ENCODE measurements at regions not wholly inside any gene's neighbourhood (a gene's known extent, or its start where the extent isn't known, plus 50 kb on each side); places are given as distances from the start of the nearest gene placed in this dataset.

DNA sequence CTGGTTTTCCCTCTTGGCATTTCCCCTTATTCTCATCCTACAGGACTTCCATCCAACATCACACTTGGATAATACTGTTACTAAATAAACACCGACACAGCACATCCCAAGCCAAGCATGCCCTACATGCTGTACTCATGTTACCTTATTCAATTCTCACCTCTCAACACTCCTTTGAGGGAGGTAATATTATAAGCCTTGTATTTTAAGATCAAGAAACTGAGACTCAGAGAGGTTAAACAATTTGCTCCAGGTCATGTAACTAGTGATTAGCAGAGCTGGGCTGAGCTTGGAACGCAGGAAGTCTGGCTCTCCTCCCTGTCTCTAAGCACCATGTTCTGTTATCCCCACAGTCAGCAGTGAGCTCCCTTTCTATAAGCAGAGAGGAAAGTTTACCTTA, 333.6 kb upstream of the IGFBP7 start:
- in situ Hi-C loops (cut with MboI; ENCODE audit: low sequenced_read_pairs, unreplicated experiment), result no loop called here

DNA sequence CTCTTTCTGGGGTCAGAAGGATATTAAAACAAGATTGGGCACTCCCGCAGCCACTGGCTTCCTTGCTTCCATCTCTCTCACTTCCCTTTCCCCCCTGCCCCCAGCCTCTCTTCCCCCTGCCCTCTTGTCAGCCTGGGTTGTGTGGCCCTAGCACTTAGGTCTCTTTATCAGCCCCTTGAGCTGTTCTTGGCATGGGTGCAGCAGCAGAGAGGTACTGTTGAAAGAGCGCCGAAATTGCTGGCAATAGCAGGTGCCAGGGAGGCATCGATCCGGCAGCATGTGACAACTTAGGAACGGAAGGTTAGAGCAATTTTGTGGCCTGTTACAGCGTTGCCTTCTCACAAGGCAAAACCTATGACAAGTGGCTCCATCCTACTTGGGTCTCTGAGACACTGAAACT, 333.1 kb upstream of the IGFBP7 start:
- no peak for DNase-seq (ENCODE audit: low spot score)
- in situ Hi-C loops (cut with MboI; ENCODE audit: low sequenced_read_pairs, unreplicated experiment), result no loop called here
- TF ChIP-seq, protein P1, sequence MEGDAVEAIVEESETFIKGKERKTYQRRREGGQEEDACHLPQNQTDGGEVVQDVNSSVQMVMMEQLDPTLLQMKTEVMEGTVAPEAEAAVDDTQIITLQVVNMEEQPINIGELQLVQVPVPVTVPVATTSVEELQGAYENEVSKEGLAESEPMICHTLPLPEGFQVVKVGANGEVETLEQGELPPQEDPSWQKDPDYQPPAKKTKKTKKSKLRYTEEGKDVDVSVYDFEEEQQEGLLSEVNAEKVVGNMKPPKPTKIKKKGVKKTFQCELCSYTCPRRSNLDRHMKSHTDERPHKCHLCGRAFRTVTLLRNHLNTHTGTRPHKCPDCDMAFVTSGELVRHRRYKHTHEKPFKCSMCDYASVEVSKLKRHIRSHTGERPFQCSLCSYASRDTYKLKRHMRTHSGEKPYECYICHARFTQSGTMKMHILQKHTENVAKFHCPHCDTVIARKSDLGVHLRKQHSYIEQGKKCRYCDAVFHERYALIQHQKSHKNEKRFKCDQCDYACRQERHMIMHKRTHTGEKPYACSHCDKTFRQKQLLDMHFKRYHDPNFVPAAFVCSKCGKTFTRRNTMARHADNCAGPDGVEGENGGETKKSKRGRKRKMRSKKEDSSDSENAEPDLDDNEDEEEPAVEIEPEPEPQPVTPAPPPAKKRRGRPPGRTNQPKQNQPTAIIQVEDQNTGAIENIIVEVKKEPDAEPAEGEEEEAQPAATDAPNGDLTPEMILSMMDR (IDR thresholded peaks at IDR 0.05; ENCODE audit: borderline replicate concordance, control extremely low read depth, extremely low read depth, insufficient read depth, missing control alignments), result no peak

More for the DNA sequence above, 333.6 kb upstream of the IGFBP7 start:
- no peak for DNase-seq (ENCODE audit: low spot score)
- TF ChIP-seq, protein P1 (IDR thresholded peaks at IDR 0.05; ENCODE audit: borderline replicate concordance, control extremely low read depth, extremely low read depth, insufficient read depth, missing control alignments), result no peak

GRCh38 chr4:57442831-57443291, 332.7 kb upstream of the IGFBP7 start:
- TF ChIP-seq, protein P1 (IDR thresholded peaks at IDR 0.05; ENCODE audit: borderline replicate concordance, control extremely low read depth, extremely low read depth, insufficient read depth, missing control alignments), result peak; percentile 50
- peak; percentile 30 for DNase-seq (ENCODE audit: low spot score)
- in situ Hi-C loops (cut with MboI; ENCODE audit: low sequenced_read_pairs, unreplicated experiment), result no loop called here

- no peak for DNase-seq (ENCODE audit: low spot score)
- TF ChIP-seq, protein P1 (IDR thresholded peaks at IDR 0.05; ENCODE audit: borderline replicate concordance, control extremely low read depth, extremely low read depth, insufficient read depth, missing control alignments), result no peak
- in situ Hi-C loops (cut with MboI; ENCODE audit: low sequenced_read_pairs, unreplicated experiment), result no loop called here
Measured at GRCh38 chr4:57442241-57442640, 332.1 kb upstream of the IGFBP7 start.

DNA sequence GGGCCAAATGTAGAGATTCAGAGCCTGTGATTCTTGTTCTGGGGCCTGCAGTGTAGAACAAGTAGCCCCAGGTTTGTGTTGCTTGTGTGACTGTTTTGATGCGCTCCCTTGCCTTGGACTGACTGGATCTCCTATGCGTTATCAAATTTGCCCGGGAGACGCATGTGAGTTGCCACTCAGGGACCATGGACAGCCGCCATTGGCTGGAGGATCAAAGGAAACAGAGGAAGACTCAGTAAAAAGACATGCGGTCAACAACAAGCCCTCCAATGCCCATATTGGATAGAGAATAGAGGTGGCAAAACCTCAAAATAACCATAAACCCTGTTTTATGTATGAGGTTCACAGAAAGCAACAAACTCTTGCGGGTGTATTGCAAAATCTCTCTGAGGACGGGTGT, 327.5 kb upstream of the IGFBP7 start:
- in situ Hi-C loops (cut with MboI; ENCODE audit: low sequenced_read_pairs, unreplicated experiment), result no loop called here
- TF ChIP-seq, protein P1 (IDR thresholded peaks at IDR 0.05; ENCODE audit: borderline replicate concordance, control extremely low read depth, extremely low read depth, insufficient read depth, missing control alignments), result no peak
- no peak for DNase-seq (ENCODE audit: low spot score)

- no peak for DNase-seq (ENCODE audit: low spot score)
- TF ChIP-seq, protein P1 (IDR thresholded peaks at IDR 0.05; ENCODE audit: borderline replicate concordance, control extremely low read depth, extremely low read depth, insufficient read depth, missing control alignments), result no peak
- in situ Hi-C loops (cut with MboI; ENCODE audit: low sequenced_read_pairs, unreplicated experiment), result no loop called here
Measured at GRCh38 chr4:57435300-57435699, 325.1 kb upstream of the IGFBP7 start.

DNA sequence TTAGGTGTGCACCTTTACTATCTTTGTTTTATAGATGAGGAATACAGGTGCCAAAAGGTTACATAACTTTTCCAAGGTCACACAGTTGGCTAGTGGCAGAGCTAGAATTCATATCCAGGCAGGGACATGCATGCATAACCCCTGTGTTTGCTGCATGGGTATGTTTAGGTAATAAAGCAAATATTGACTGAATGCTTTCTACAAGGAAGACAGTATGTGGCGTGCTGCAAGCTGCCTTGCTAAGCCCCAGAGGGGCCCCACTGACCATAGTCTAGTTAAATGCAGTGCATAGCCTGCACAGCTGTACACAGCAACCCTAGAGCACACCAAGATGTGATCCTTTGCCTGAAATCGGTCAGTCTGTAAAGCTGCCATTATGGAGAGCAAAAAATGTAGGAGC, 320.5 kb upstream of the IGFBP7 start:
- DNase-seq (ENCODE audit: low spot score), result no peak
- TF ChIP-seq, protein P1 (IDR thresholded peaks at IDR 0.05; ENCODE audit: borderline replicate concordance, control extremely low read depth, extremely low read depth, insufficient read depth, missing control alignments), result no peak
- in situ Hi-C loops (cut with MboI; ENCODE audit: low sequenced_read_pairs, unreplicated experiment), result no loop called here
